ENCODE measurements at regions not wholly inside any gene's neighbourhood (a gene's known extent, or its start where the extent isn't known, plus 50 kb on each side); places are given as distances from the start of the nearest gene placed in this dataset.

DNA sequence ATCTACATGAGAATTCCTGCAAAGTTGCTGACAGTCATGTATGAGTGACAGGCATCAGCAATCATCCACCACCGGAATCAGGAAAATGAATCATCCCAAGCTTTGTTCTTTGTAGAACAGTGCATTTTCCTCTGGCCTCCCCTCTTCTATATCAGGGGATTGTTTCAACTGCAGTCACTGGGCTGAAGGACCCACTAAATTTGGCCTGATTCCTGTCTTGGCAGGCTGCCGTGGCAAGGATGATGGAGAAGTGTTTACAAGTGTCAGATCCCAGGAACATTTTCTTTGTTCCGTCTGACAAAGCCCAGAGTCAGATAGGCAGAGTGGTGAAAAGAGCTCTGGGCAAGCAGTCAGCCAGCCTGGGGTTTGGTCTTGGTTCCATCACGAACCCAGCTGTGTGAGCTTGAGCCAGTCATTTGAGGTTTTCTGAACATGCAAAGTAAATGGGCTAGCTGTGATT, 175.1 kb upstream of the TSC22D2 start:
- TF ChIP-seq, protein P1, sequence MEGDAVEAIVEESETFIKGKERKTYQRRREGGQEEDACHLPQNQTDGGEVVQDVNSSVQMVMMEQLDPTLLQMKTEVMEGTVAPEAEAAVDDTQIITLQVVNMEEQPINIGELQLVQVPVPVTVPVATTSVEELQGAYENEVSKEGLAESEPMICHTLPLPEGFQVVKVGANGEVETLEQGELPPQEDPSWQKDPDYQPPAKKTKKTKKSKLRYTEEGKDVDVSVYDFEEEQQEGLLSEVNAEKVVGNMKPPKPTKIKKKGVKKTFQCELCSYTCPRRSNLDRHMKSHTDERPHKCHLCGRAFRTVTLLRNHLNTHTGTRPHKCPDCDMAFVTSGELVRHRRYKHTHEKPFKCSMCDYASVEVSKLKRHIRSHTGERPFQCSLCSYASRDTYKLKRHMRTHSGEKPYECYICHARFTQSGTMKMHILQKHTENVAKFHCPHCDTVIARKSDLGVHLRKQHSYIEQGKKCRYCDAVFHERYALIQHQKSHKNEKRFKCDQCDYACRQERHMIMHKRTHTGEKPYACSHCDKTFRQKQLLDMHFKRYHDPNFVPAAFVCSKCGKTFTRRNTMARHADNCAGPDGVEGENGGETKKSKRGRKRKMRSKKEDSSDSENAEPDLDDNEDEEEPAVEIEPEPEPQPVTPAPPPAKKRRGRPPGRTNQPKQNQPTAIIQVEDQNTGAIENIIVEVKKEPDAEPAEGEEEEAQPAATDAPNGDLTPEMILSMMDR (IDR thresholded peaks at IDR 0.05): no peak
- TF ChIP-seq POLR2AphosphoS5 (IDR thresholded peaks at IDR 0.05): no peak

All from gastroesophageal sphincter (tissue), 3 donors.